Stromal cell of bone marrow (primary cell): ENCODE measurements at regions not wholly inside any gene's neighbourhood (a gene's known extent, or its start where the extent isn't known, plus 50 kb on each side); places are given as distances from the start of the nearest gene placed in this dataset.
A peak's percentile ranks its signal among the peaks of the same experiment; 100 is the strongest.

Source experiments
- DNase-seq: peaks from one replicate; pipeline ENCODE4 v3.0.0-alpha.2; 2012; ENCODE audit warnings: low read depth

DNA sequence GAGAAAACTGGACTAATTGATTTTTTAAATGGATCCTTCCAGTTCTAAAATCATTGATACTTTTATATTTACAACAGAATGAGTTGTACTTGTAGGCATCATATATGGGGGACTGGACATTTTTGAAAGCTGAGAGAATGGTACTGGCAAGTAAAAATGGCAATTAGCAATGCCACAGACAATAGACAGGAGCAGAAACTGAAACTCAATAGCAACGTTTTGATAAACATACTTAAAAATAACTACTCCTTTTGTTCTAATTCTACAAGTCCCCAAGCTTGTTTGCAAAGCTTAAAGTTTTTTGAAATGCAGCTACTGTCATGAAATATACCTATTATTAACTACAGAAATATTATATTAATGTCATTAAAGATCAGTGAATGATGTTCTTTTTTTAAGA is 52.8 kb upstream of the FBXL7 start:
- DNase-seq, result no peak

DNA sequence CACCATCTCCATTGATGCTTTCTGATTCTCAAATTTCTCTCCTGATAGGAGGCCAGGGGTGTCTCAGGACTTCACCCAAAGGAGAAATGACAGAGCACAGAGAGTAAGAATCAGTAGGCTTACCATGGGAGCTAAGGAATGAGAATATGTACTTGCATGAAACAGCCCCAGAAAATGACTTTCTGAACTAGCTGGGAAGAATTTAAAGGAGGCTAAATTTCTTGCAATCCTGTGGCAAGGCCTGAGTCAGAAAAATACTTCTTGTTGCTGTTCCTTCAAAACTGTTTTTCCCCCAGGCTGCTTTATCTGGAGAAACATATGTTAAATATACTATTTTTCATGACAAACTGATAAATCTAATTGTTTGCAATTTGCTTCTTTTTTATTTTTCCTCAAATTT is 53.4 kb upstream of the FBXL7 start:
- DNase-seq, result peak; percentile 25

DNA sequence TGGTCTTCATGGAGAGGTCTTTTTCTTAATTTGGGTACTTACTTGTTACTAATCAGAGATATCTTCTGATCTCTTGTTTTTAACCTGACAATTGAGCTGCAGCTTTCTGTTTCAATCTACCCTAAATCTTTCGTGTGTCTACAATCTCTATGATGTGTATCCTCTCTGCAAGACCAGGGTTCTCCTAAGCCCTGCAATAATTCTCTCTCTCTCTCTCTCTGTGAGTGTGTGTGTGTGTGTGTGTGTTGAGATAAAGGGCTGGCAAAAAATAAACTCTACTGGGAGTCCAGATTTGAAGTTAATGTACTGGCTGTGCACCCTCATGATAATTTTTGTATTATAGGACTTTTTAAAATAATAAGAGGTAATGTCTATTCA is 57.8 kb upstream of the FBXL7 start:
- DNase-seq, result no peak

DNA sequence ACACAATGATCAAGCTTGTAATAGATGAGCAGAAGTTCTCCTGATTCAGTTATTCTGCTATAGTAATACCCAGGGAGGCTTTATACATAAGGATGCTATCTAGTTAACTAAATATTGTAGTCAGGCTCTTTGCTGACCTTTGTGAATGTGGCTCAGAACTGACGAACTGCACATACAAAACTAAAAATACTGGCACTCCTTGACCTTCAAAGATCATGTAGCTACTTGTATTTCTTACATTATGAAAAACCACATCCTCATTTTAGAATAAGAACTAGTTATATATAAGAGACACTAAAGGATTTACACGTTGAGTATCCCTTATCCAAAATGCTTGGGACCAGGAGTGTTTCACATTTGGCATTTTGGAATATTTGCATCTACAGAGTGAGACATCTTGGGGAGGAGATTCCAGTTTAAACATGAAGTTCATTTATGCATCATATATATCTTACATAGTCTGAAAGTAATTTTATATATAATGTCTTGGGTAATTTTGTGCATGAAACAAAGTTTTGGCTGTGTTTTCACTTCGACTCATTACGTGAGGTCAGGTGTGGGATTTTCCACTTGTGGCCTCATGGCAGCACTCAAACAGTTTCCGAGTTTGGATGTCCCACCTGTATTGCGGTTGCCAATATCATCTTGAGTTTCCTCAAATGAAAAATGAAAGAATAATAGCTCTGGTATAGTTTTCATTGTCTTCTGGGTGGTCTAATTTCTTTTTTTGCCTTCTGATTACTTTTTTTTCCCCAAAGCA is 58.4 kb upstream of the FBXL7 start:
- no peak for DNase-seq

DNA sequence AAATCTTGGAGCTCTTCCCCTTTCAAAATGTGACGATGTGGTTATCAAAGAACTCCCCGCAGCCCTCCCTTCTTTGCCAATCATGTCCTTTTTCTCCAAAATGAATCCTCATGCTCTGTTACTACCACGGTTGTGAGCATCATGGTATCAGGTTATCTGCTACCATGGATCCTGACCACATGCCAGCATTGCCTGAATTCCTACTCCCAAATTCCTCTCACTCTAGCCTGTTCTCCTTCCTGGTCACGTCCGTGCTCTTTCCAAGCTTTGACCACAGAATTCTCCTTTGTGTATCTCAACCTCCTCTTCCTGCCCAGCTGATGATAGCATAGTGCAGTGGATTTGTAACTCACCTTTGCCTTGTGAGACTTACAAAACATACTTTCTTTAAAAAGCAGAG is 59.5 kb upstream of the FBXL7 start:
- DNase-seq, result no peak

DNA sequence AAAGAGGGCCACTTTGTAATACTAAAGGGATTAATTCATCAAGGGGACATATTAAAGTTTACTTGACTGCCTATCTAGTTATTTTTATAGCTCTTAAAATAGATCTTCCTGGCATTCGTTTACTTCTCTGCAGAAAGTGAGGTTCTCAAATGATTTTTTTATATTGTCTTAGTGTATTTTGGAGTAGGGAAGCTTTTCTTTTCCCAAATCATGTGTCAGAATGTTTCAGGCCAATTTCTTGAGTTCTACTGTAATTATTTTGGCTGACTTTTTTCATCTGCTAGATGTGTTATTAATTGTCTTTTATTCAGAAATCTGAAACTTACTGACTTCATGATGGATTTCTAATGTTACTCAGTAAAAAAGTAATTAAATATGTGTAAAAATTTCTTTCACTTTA is 60.2 kb upstream of the FBXL7 start:
- DNase-seq, result no peak

DNA sequence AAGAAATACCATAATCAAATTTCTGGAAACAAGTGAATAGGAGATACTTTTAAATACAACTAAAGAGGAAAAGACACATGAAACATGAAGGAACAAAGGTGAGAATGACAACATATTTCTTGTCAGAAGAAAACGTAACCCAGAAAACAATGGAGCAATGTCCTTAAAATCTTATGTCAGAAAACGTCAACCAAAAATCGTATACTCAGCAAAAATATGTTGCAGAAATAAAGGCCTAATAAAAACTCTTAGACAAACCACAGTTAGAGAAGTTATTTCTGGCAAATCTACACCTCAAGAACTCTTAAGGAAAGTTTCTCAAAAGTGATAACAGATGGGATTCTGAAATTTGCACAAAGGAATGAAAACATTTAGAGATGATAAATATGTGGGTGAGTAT is 66.3 kb upstream of the FBXL7 start:
- no peak for DNase-seq

DNA sequence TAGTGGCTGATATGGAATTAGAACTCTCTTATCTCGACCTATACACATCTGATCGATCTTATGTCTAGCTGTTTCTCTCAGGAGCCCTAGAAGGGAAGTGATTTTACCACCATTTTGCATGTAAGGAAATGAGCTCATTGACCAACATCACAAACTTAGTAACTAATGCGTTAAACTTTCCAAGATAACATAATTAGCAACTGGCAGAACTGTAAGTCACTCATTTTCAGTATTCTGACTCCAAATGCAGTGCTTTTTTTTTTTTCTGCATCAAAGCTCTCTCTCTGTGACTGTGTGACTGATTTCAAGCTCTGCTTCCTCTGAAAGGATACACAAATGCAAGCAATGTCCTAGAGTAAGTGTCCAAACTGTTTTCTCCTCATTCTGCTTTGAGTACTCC is 68.1 kb upstream of the FBXL7 start:
- no peak for DNase-seq

DNA sequence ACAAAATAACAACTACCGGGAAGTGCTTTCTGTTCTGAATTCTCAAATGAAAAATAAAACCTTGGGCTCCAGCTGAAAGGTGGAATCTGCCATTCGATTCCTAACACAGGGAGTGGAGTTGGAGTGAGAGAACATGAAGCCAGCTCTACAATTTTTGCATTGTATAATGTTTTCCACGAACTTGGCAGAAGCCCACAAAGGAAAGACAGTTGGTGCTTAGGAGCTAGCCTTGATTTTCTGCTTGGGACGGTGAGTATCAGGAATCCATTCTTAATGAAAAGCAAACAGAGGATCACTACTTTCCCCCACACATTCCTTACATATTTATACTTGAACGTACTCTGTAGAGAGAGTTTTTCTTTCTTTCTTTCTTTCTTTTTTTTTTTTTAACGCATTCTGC is 74.2 kb upstream of the FBXL7 start:
- no peak for DNase-seq

DNA sequence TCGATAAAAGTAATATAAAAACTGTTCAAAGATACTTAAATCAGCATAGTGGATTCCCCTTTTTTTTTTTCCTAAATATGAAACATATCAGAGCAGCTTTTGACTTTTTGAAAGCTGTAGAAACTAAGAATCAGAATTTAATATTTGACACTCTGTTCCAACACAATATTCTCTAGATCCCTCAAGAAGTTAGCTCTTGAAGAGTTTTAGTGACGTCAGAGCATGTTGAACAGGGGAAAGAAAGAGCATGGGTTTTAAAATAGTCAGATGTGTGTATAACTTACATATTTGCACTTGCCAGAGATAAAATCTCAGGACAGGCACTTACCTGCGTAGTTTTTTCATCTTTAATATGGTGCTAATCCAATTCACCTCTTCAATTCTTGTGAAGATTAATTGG is 75.2 kb upstream of the FBXL7 start:
- DNase-seq, result no peak

DNA sequence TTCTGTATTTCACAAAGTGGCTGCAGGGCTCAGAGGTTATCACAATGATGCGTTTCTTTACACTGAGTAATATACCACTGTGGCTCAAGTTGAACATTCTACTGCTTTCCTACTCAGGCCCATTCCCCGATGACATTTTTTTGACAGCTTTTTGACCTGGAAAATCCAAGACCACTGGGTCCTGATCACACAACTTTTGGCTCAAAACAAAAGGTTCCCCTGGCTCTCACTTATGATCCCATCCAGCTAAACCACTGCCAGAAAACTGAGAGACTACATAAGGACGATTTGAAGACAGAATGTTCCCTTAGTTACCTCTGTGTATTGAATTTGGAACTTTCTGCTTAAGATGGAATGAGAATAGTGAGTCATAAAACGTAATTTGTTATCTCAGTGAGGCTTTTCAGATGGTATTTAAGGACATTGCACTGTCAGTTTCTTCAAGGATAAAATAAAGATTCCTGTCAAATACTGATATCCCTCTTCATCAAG is 78.0 kb upstream of the FBXL7 start:
- DNase-seq, result no peak

DNA sequence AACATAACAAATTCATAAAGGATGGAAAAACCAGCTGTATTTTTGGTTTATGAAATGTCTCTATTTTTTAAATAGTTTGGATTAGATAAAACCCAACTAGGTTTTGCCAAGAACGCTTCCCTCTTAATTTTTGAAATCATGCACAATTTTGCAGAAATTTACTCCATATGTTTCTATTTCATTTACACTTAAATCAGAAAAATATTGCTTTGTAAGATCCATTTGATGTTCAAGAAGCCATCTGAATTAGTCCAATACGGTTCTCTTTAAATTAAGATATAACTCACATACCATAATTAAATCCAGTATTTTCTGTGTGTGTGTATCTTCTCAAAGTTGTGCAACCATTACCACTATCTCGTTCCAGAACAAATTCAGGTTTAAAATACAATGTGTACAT is 78.6 kb upstream of the FBXL7 start:
- no peak for DNase-seq

DNA sequence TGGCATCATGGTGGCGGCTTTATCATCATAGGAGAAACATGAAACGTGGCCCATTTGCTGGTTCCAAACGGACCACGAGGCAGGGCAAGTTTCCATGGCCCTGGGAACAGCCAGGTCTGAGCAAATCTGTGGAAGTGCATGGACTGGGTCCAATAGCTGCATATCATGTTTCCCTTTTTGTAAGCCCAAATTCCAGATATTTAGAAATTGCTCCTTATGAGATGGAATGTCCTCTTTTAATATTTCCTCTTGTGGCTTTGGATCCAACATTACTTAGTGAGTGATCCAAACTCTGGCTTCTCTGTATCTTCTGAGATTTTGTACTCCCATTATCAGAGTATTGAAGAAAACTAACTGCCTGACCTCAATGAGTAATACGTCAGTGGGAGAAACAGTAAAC is 79.8 kb upstream of the FBXL7 start:
- no peak for DNase-seq

DNA sequence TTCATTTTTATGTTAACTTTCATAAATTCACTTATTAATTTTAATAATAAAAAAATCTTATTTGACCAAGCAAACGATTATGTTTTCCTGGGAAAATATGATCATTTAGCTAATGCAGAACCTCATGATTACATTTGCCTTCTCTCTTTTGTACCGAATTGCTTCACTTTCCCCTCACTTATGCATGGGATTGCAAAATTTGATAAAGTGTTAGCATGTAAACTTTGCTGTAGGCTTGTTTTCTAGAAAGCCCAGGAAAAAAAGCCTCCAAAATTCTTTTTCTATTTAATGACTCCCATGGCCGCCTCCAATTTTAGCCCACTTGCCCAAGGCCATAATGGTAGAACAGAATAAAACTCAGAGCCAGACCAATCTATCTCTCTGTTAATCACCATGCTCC is 82.8 kb upstream of the FBXL7 start:
- DNase-seq, result no peak

DNA sequence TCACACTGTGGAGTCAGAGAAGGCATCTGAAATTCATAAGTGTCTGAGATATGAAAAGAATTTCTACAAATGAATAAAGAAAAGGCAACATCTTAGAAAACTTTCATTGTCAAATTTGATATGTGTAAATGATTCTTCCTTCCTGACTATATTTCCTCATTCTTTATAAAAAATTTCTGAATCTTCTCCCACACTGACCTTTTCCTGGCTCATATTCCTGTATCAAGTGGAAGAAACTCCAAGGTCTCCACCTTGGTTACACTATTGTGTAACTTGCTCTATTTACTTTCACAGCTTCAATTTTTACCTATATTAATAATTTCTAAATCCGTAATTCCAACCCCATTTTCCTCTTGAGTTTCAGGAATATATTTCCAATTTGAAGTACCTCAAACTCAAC is 93.5 kb upstream of the FBXL7 start:
- no peak for DNase-seq

DNA sequence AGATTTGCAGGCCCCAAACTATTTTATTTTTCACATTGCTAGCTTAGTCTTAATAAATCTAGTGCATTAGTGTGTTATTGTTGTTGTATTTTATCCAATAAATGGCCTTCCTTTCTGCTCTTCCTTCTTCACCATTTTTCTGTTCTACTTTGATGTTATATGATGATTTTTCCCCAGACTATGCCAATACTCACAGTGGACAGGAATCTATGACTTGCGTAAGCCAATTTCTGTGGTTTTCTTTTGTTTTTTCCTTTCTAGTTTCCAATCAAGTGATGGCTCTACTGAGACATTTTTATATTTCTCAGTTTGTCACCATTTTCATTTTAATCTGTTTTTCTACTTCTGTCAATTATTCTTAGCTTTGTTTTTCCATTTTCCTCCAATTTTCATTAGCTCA is 106.8 kb upstream of the FBXL7 start:
- DNase-seq, result peak; percentile 22

DNA sequence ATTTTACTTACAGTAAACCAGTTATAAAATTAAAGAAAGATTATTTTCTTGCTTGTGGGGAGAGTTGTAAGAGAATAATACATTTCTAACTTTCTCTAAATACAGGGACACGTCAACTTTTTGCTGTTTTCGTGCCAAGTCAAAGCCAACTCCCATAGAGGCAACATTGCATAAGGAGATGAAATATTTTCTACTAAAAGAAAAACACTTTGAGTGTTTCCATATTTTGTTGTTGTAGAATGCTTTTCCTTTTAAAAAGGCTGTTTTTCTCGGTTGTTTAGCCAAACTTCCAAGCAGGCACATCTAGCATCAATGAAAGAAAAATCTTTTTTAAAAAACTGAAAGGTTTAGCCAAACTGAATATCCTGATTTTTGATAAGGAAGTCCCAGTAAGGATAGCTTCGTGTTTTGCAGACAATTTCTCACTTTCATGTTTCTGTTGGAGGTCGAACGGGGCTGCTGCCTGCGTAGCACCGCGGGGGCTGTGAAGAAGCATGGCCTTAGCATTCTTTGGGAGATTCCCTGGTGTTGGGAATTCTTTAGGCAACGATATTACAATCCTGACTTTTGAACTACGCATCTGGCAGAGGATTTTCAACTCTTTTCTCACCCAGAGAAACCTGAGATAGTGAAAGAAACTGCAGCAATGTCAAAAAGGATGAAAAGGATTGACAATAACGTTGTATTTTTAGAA is 108.1 kb upstream of the FBXL7 start:
- peak; percentile 32 for DNase-seq

DNA sequence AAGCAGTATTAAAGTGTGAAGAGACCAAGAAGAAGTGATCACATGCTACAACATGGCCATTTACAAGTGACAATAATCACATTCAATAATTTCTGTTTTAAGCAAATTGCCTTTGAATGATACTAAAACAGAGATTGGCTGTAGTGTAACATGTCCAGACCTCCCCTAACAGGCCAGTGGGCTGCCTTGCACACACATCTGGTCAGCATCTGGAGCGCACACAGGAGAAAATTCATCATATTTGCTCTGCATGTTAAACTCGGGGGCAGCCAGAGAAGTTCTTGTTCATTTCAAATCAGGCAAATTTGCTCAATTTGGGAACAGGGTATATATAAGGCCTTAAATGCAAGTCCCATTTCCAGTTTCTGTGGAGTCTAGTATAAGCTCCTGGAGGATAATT is 111.1 kb upstream of the FBXL7 start:
- DNase-seq, result no peak

DNA sequence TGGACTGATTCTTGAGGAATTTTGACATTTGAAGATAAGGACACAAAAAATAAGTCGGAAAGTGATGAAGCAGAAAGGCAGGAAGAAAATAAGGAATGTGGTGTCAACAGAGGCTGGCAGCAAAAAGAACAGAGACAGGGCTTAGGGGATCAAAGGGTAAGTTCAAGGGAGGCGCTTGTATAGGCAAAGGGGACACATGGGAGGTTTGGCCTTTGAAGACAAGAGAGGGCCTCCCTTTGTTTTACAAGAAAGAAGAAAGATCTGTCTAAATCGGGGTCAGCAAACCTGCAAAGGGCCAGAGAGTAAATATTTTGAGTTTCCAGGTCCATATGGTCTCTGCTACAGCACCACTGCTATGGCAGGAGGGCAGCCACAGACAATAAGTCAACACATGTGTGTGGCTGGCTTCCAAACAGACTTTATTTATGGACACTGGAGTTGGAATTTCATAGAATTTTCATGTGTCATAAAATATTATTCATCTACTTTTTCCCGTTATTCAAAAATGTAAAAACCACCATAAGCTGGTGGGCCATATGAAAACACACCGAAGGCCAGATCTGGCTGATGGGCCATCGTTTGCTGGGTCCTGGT is 112.0 kb upstream of the FBXL7 start:
- no peak for DNase-seq

DNA sequence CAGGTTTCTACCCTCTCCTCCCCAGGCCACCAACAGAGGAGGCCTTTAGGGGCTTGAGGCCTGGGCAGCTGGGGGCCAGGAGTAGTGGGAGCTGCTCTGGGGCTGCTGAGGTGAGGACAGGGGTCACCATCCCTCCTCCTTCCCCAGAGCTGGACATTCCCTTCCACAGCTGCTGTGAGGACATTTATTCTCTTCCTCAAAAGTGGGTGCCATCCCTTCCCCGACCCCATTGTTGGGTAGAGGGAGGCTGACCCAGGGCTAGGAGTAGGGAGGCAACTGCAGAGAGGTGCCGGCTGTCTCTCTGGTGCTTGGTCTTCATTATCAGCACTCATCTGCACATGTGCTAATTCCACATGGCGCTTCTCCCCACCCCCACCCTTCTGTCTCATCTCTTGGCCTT is 113.9 kb upstream of the FBXL7 start:
- no peak for DNase-seq

DNA sequence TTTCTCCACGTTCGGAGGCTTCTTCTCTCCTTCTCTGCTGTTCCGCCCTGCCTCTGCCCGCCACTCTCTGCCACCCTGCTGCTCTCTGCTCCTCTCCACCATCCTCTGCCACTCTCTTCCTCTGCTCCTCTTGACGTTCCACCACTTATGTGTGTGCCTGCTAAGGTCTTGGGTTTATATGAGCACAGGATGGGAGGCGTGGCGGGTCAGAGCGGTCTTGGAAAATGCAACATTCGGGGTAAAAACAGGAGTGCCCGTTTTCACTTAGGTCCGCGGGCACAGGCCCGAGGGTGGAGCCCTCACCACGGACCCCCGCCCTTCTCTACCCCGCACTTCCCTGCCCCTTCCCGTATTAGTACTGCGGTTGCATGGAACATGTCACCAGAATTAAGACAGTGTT is 114.4 kb upstream of the FBXL7 start:
- DNase-seq, result no peak

DNA sequence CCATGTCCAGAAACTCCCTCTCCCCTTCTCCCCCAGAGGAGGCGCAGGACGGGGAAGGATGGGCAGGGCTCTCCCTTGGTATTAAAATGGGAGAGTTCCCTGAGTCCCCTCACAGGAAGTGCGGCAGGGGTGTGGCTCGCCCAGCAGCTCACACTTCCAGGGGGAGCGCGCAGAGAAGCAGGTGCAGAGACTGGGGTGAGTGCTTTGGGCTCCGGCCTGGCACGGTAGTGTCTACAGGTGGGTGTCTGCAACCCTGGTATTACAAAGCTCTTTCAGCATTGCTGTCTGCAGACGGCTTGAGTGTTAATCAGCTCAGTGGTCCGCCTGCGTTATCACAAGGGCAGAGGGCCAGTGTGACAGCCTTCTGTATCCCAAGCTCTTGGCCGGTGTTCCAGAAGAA is 114.9 kb upstream of the FBXL7 start:
- no peak for DNase-seq

DNA sequence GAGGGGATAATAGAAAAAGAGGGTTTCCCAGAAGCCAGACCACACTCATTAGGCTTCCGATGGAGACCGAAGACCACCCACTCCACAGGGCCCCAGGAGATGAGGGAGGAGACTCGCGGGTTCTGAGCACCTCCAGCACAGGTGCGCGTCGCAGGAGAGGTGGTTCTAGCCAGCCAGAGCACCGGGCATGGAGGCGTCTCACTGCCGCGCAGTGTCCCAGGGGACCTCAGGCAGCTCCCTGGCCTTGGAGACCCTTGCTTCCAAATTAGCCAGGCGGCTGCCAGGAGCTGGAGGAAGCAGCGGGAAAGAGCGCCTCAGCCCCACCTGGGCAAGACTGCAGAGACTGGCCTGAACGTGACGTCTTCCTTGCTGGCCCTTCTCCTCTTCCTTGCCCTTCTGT is 115.4 kb upstream of the FBXL7 start:
- DNase-seq, result no peak

DNA sequence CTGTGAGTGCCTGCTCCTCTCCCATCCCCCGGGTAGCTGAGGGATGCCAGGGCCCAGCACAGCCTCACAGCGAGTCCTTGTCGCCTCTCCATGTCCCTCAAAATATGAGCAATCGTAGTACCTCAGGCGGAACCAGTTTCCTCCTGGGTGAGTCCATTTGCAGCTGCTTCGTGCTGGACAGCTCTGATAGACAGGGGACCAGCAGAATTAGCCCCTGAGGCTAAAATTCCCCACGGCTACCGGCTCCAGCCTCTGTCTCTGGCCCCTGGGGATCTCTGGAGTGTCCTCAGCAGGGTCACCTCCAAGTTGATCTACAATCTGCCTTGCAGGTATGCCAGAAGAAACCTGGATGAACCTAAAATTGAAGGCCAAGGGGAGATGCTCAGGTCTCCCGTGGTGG is 115.8 kb upstream of the FBXL7 start:
- DNase-seq, result no peak
